CD4-positive, CD25-positive, alpha-beta regulatory T cell (primary cell): ENCODE measurements at regions not wholly inside any gene's neighbourhood (a gene's known extent, or its start where the extent isn't known, plus 50 kb on each side); places are given as distances from the start of the nearest gene placed in this dataset.

Experiments
- ATAC-seq, 2 donors: fragments of 150-1000 bp; cut with Tn5 transposase; one replicate each; pipeline ENCODE4 v1.10.0; 2021; ENCODE audit warnings: low read depth in 2 of 2, moderate number of reproducible peaks in 2 of 2, moderate library complexity in 1 of 2
- DNase-seq, 3 donors: peaks; one replicate each; pipeline versions ENCODE4 v3.0.0 to v3.0.0-alpha.2; 2012 to 2022; ENCODE audit warnings: mixed read lengths in 1 of 3
- H3K27ac ChIP-seq: one replicate; pipeline ENCODE4 v1.7.0; 2013; ENCODE audit warnings: mild to moderate bottlenecking, low read length; ENCODE audit not compliant: insufficient read depth, poor library complexity, severe bottlenecking
- H3K27me3 ChIP-seq: one replicate; pipeline ENCODE4 v1.7.0; 2013; ENCODE audit warnings: low read length; ENCODE audit not compliant: control insufficient read depth, insufficient read depth
- H3K36me3 ChIP-seq: one replicate; pipeline ENCODE4 v1.7.0; 2013; ENCODE audit warnings: mild to moderate bottlenecking, low read length, moderate library complexity; ENCODE audit not compliant: control insufficient read depth, insufficient read depth
- H3K4me1 ChIP-seq: 2 replicates; pipeline ENCODE4 v1.7.0; 2013; ENCODE audit warnings: mild to moderate bottlenecking, low read length; ENCODE audit not compliant: insufficient read depth, control insufficient read depth, poor library complexity, severe bottlenecking
- H3K4me3 ChIP-seq: one replicate; pipeline ENCODE4 v1.7.0; 2013; ENCODE audit warnings: low read depth, mild to moderate bottlenecking, low read length, moderate library complexity
- H3K9me3 ChIP-seq, 2 experiments: 1 replicate in 1 of 2; 2 replicates in 1 of 2; pipeline ENCODE4 v1.7.0; 2013; ENCODE audit warnings: low read length in 2 of 2, mild to moderate bottlenecking in 1 of 2, moderate library complexity in 1 of 2; ENCODE audit not compliant: control insufficient read depth in 2 of 2
- H3K27ac Mint-ChIP-seq, 3 donors: one replicate each; pipeline ENCODE4 v1.8.0; 2020 to 2022; ENCODE audit warnings: mild to moderate bottlenecking in 3 of 3, mixed read lengths in 3 of 3, moderate library complexity in 2 of 3
- H3K27me3 Mint-ChIP-seq: one replicate; pipeline ENCODE4 v1.8.0; 2022; ENCODE audit warnings: mild to moderate bottlenecking, mixed read lengths
- H3K36me3 Mint-ChIP-seq: one replicate; pipeline ENCODE4 v1.8.0; 2020; ENCODE audit warnings: mixed read lengths
- H3K4me1 Mint-ChIP-seq, 4 donors: one replicate each; pipeline ENCODE4 v1.8.0; 2020 to 2022; ENCODE audit warnings: mixed read lengths in 4 of 4, mild to moderate bottlenecking in 1 of 4
- H3K4me3 Mint-ChIP-seq, 4 donors: one replicate each; pipeline ENCODE4 v1.8.0; 2020 to 2022; ENCODE audit warnings: mild to moderate bottlenecking in 4 of 4, mixed read lengths in 4 of 4, moderate library complexity in 3 of 4
- H3K9me3 Mint-ChIP-seq, 7 donors: one replicate each; pipeline ENCODE4 v1.8.0; 2020 to 2022; ENCODE audit warnings: mixed read lengths in 7 of 7, mild to moderate bottlenecking in 3 of 7, moderate library complexity in 2 of 7

GRCh38 chr5:60446917-60447316 lies 253.0 kb downstream of the DEPDC1B start:
- Histone ChIP-seq H3K4me3 (no peak overlapping the region), H3K27me3 (no peaks in the 10 kb centered on the region), H3K27ac (no peak overlapping the region), H3K9me3 (no peaks in the 10 kb centered on the region), H3K36me3 (no peaks in the 10 kb centered on the region), H3K4me1 (no peaks in the 10 kb centered on the region)
- ATAC-seq (no peak), DNase-seq (no peak)
- Mint-ChIP-seq H3K4me1 (no peaks in the 10 kb centered on the region), H3K36me3 (no peaks in the 10 kb centered on the region), H3K4me3 (no peak overlapping the region), H3K27me3 (no peaks in the 10 kb centered on the region), H3K9me3 (peaks cover 0 to 4% (median 0%) of the 10 kb centered on the region in 7 donors), H3K27ac (no peak overlapping the region)

- no peaks in the 10 kb centered on the region for H3K36me3 ChIP-seq
- DNase-seq (no peak), ATAC-seq (no peak)
- H3K4me1 ChIP-seq = no peaks in the 10 kb centered on the region
- Mint-ChIP-seq H3K27ac (no peak overlapping the region), H3K4me1 (no peaks in the 10 kb centered on the region), H3K36me3 (no peaks in the 10 kb centered on the region), H3K27me3 (no peaks in the 10 kb centered on the region), H3K4me3 (no peak overlapping the region), H3K9me3 (peaks cover 0 to 6% (median 2%) of the 10 kb centered on the region in 7 donors)
- H3K4me3 ChIP-seq = no peak overlapping the region
- no peaks in the 10 kb centered on the region for H3K9me3 ChIP-seq
- no peaks in the 10 kb centered on the region for H3K27me3 ChIP-seq
- H3K27ac ChIP-seq = no peak overlapping the region
Measured at GRCh38 chr5:60445921-60446320, 254.0 kb downstream of the DEPDC1B start.

GRCh38 chr5:60445427-60445826 lies 254.5 kb downstream of the DEPDC1B start:
- Histone ChIP-seq H3K4me3 (no peak overlapping the region), H3K27ac (no peak overlapping the region), H3K36me3 (no peaks in the 10 kb centered on the region), H3K9me3 (no peaks in the 10 kb centered on the region), H3K4me1 (no peaks in the 10 kb centered on the region), H3K27me3 (no peaks in the 10 kb centered on the region)
- ATAC-seq (no peak), DNase-seq (no peak)
- Mint-ChIP-seq H3K4me3 (no peak overlapping the region), H3K36me3 (no peaks in the 10 kb centered on the region), H3K27ac (peak overlapping the region in 1 of 3 donors; percentile 35), H3K4me1 (no peaks in the 10 kb centered on the region), H3K9me3 (peaks cover 0 to 6% (median 2%) of the 10 kb centered on the region in 7 donors), H3K27me3 (no peaks in the 10 kb centered on the region)

- Mint-ChIP-seq H3K4me1 (no peaks in the 10 kb centered on the region), H3K4me3 (no peak overlapping the region), H3K27ac (no peak overlapping the region), H3K9me3 (peaks cover 0 to 7% (median 2%) of the 10 kb centered on the region in 7 donors), H3K27me3 (no peaks in the 10 kb centered on the region), H3K36me3 (no peaks in the 10 kb centered on the region)
- DNase-seq = no peak
- H3K4me3 ChIP-seq = no peak overlapping the region
- no peaks in the 10 kb centered on the region for H3K36me3 ChIP-seq
- H3K27ac ChIP-seq = no peak overlapping the region
- H3K4me1 ChIP-seq = no peaks in the 10 kb centered on the region
- no peaks in the 10 kb centered on the region for H3K27me3 ChIP-seq
- H3K9me3 ChIP-seq = no peaks in the 10 kb centered on the region
- ATAC-seq = no peak
Measured at GRCh38 chr5:60444661-60445360, 255.2 kb downstream of the DEPDC1B start.

- no peak overlapping the region for H3K27ac ChIP-seq
- no peaks in the 10 kb centered on the region for H3K36me3 ChIP-seq
- H3K4me3 ChIP-seq = no peak overlapping the region
- H3K27me3 ChIP-seq = no peaks in the 10 kb centered on the region
- Mint-ChIP-seq H3K27ac (no peak overlapping the region), H3K27me3 (no peaks in the 10 kb centered on the region), H3K9me3 (peaks cover 0 to 6% (median 4%) of the 10 kb centered on the region in 7 donors), H3K4me3 (no peak overlapping the region), H3K36me3 (no peaks in the 10 kb centered on the region), H3K4me1 (no peaks in the 10 kb centered on the region)
- ATAC-seq = no peak
- DNase-seq = no peak
- no peaks in the 10 kb centered on the region for H3K4me1 ChIP-seq
- H3K9me3 ChIP-seq = no peaks in the 10 kb centered on the region
Measured at GRCh38 chr5:60439552-60439951, 260.4 kb downstream of the DEPDC1B start.

- no peak for DNase-seq
Measured at GRCh38 chr5:60437308-60437707, 262.7 kb downstream of the DEPDC1B start.

GRCh38 chr5:60436518-60436917 lies 263.4 kb downstream of the DEPDC1B start:
- H3K4me3 ChIP-seq = no peak overlapping the region
- H3K9me3 Mint-ChIP-seq = peaks cover 0 to 8% (median 3%) of the 10 kb centered on the region in 7 donors
- H3K27ac ChIP-seq = no peak overlapping the region
- no peaks in the 10 kb centered on the region for H3K27me3 ChIP-seq
- H3K4me1 Mint-ChIP-seq = no peaks in the 10 kb centered on the region
- no peak overlapping the region for H3K27ac Mint-ChIP-seq
- no peak for ATAC-seq
- no peaks in the 10 kb centered on the region for H3K27me3 Mint-ChIP-seq
- H3K4me3 Mint-ChIP-seq = no peak overlapping the region
- H3K4me1 ChIP-seq = no peaks in the 10 kb centered on the region
- no peaks in the 10 kb centered on the region for H3K9me3 ChIP-seq
- no peaks in the 10 kb centered on the region for H3K36me3 ChIP-seq
- H3K36me3 Mint-ChIP-seq = no peaks in the 10 kb centered on the region
- DNase-seq = no peak

More at GRCh38 chr5:60437308-60437707, 262.7 kb downstream of the DEPDC1B start:
- no peaks in the 10 kb centered on the region for H3K36me3 ChIP-seq
- no peak overlapping the region for H3K4me3 Mint-ChIP-seq
- H3K27me3 Mint-ChIP-seq = no peaks in the 10 kb centered on the region
- no peak overlapping the region for H3K27ac Mint-ChIP-seq
- no peaks in the 10 kb centered on the region for H3K27me3 ChIP-seq
- peaks cover 0 to 7% (median 4%) of the 10 kb centered on the region in 7 donors for H3K9me3 Mint-ChIP-seq
- no peak overlapping the region for H3K4me3 ChIP-seq
- no peak overlapping the region for H3K27ac ChIP-seq
- no peaks in the 10 kb centered on the region for H3K4me1 ChIP-seq
- H3K9me3 ChIP-seq = no peaks in the 10 kb centered on the region
- no peaks in the 10 kb centered on the region for H3K36me3 Mint-ChIP-seq
- H3K4me1 Mint-ChIP-seq = no peaks in the 10 kb centered on the region
- ATAC-seq = no peak

- H3K4me3 Mint-ChIP-seq = no peak overlapping the region
- H3K36me3 ChIP-seq = no peaks in the 10 kb centered on the region
- ATAC-seq (no peak), DNase-seq (no peak)
- H3K4me1 ChIP-seq = no peaks in the 10 kb centered on the region
- no peak overlapping the region for H3K27ac ChIP-seq
- H3K9me3 Mint-ChIP-seq = peaks cover 0 to 8% (median 3%) of the 10 kb centered on the region in 7 donors
- H3K4me3 ChIP-seq = no peak overlapping the region
- H3K27me3 ChIP-seq = no peaks in the 10 kb centered on the region
- no peaks in the 10 kb centered on the region for H3K36me3 Mint-ChIP-seq
- H3K9me3 ChIP-seq = no peaks in the 10 kb centered on the region
- H3K27me3 Mint-ChIP-seq = no peaks in the 10 kb centered on the region
- no peaks in the 10 kb centered on the region for H3K4me1 Mint-ChIP-seq
- H3K27ac Mint-ChIP-seq = no peak overlapping the region
Measured at GRCh38 chr5:60435808-60436207, 264.2 kb downstream of the DEPDC1B start.
